Osteoblast (primary cell): ENCODE measurements at regions not wholly inside any gene's neighbourhood (a gene's known extent, or its start where the extent isn't known, plus 50 kb on each side); places are given as distances from the start of the nearest gene placed in this dataset.

ENCODE experiments used
- DNase-seq: peaks from one replicate; pipeline ENCODE4 v3.0.0; 2011; ENCODE audit warnings: low spot score, mixed read lengths; ENCODE audit not compliant: insufficient read length; ENCODE audit errors: missing footprints
- H2AFZ ChIP-seq: 2 replicates; pipeline ENCODE4 v1.6.0; 2011; ENCODE audit warnings: mild to moderate bottlenecking, low read length
- H3K27ac ChIP-seq: 2 replicates; pipeline ENCODE4 v1.5.1; 2011; ENCODE audit warnings: mild to moderate bottlenecking, low read depth, low read length, moderate library complexity
- H3K27me3 ChIP-seq: 2 replicates; pipeline ENCODE4 v1.6.0; 2012; ENCODE audit warnings: mild to moderate bottlenecking, control low read depth, inconsistent platforms, low read length, moderate library complexity; ENCODE audit not compliant: insufficient read depth
- H3K36me3 ChIP-seq: 2 replicates; pipeline ENCODE4 v1.5.1; 2011; ENCODE audit warnings: mild to moderate bottlenecking, low read length, control low read depth, moderate library complexity; ENCODE audit not compliant: insufficient read depth
- H3K4me1 ChIP-seq: 2 replicates; pipeline ENCODE4 v1.5.1; 2011; ENCODE audit warnings: mild to moderate bottlenecking, low read length, control low read depth, moderate library complexity; ENCODE audit not compliant: insufficient read depth
- H3K4me2 ChIP-seq: 2 replicates; pipeline ENCODE4 v1.6.0; 2011; ENCODE audit warnings: mild to moderate bottlenecking, low read length; ENCODE audit not compliant: insufficient read depth
- H3K4me3 ChIP-seq: fragments of 200-600 bp; sonication (generic); 3 replicates; pipeline ENCODE4 v1.5.1; 2012; ENCODE audit warnings: mild to moderate bottlenecking, low read length, inconsistent platforms; ENCODE audit not compliant: insufficient read depth
- H3K79me2 ChIP-seq: 2 replicates; pipeline ENCODE4 v1.6.0; 2012; ENCODE audit warnings: mild to moderate bottlenecking, low read length, control low read depth, inconsistent platforms; ENCODE audit not compliant: insufficient read depth
- H3K9me3 ChIP-seq: 2 replicates; pipeline ENCODE4 v1.5.1; 2011; ENCODE audit warnings: low read depth, low read length, control low read depth
- H4K20me1 ChIP-seq: 2 replicates; pipeline ENCODE4 v1.6.0; 2012; ENCODE audit warnings: mild to moderate bottlenecking, low read length, control low read depth; ENCODE audit not compliant: insufficient read depth
- TF ChIP-seq, protein P1 (sequence below): IDR thresholded peaks from 2 replicates; pipeline ENCODE4 v1.5.1; 2011; ENCODE audit warnings: mild to moderate bottlenecking, low read depth, low read length, moderate library complexity; ENCODE audit errors: extremely low read depth

DNA sequence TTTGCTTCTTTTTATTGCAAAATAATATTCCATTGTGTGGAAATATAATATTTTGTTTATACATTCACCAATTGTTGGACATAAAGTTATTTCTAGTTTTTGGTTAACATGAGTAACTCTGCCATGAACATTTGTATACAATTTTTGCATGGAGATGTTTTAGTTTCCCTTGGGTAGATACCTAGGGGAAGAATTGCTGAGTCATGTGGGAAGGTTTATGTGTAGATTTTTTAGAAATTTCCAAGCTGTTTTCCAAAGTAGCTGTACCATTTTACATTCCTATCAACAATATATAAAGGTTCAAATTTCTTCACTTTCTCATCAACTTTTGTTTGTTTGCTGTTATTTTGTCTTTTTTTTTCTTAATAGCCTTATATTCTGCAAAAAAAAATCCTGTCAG lies 664.7 kb upstream of the FBXO33 start:
- Histone ChIP-seq H2AFZ (no peak overlapping the region), H3K27me3 (no peaks in the 10 kb centered on the region), H3K27ac (no peak overlapping the region), H3K79me2 (no peaks in the 10 kb centered on the region), H3K4me2 (no peak overlapping the region), H3K36me3 (no peaks in the 10 kb centered on the region), H3K9me3 (no peaks in the 10 kb centered on the region), H3K4me3 (no peak overlapping the region), H3K4me1 (no peaks in the 10 kb centered on the region), H4K20me1 (no peaks in the 10 kb centered on the region)
- no peak for DNase-seq
- TF ChIP-seq, protein P1, sequence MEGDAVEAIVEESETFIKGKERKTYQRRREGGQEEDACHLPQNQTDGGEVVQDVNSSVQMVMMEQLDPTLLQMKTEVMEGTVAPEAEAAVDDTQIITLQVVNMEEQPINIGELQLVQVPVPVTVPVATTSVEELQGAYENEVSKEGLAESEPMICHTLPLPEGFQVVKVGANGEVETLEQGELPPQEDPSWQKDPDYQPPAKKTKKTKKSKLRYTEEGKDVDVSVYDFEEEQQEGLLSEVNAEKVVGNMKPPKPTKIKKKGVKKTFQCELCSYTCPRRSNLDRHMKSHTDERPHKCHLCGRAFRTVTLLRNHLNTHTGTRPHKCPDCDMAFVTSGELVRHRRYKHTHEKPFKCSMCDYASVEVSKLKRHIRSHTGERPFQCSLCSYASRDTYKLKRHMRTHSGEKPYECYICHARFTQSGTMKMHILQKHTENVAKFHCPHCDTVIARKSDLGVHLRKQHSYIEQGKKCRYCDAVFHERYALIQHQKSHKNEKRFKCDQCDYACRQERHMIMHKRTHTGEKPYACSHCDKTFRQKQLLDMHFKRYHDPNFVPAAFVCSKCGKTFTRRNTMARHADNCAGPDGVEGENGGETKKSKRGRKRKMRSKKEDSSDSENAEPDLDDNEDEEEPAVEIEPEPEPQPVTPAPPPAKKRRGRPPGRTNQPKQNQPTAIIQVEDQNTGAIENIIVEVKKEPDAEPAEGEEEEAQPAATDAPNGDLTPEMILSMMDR: no peak

DNA sequence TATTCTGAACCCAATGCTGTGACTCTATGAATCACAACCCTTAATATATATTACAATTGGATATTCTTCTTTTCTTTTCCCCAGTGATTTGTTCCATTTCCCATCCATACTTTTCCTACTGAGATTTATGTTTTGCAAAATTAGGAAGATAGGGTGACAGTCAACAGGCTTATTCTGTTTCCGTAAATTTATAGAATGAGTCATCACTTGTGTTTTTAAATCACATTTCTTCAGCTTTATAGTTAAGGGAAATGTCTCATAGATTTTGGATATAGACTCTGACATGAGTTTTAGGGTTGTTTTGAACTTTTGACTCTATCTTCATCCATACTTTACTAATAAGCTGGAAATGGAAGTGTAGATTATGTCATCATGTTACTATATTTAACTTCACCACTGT lies 661.6 kb upstream of the FBXO33 start:
- TF ChIP-seq, protein P1: no peak
- no peaks in the 10 kb centered on the region for H3K27me3 ChIP-seq
- H2AFZ ChIP-seq: no peak overlapping the region
- no peaks in the 10 kb centered on the region for H4K20me1 ChIP-seq
- no peak overlapping the region for H3K4me3 ChIP-seq
- DNase-seq: no peak
- no peaks in the 10 kb centered on the region for H3K36me3 ChIP-seq
- H3K9me3 ChIP-seq: no peaks in the 10 kb centered on the region
- no peak overlapping the region for H3K27ac ChIP-seq
- no peaks in the 10 kb centered on the region for H3K4me1 ChIP-seq
- H3K4me2 ChIP-seq: no peak overlapping the region
- no peaks in the 10 kb centered on the region for H3K79me2 ChIP-seq

DNA sequence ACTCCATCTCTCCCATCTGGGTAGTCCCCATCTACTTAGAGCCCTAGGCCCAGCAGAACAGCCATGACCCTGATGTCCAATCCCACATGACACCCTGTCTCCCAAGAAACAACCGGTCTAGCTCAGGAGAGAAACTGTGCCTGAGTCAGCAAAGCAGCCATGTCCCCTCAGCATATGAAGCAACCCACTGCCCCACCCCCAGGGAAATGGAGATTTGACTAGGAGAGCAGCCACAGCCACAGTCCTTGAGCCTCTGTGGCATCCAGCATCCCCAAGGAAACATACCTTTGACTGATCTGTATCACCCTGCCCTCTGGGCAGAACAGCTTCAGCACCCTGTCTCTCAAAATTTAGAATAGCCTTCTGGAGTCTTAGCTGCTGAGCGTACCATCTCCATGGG lies 641.9 kb upstream of the FBXO33 start:
- peaks cover 1% of the 10 kb centered on the region for H3K9me3 ChIP-seq
- no peaks in the 10 kb centered on the region for H3K27me3 ChIP-seq
- no peaks in the 10 kb centered on the region for H4K20me1 ChIP-seq
- H3K79me2 ChIP-seq: no peaks in the 10 kb centered on the region
- H3K36me3 ChIP-seq: no peaks in the 10 kb centered on the region
- H3K4me3 ChIP-seq: no peak overlapping the region
- no peak overlapping the region for H3K27ac ChIP-seq
- no peak overlapping the region for H2AFZ ChIP-seq
- no peak overlapping the region for H3K4me2 ChIP-seq
- no peaks in the 10 kb centered on the region for H3K4me1 ChIP-seq
- no peak for DNase-seq
- TF ChIP-seq, protein P1: no peak

DNA sequence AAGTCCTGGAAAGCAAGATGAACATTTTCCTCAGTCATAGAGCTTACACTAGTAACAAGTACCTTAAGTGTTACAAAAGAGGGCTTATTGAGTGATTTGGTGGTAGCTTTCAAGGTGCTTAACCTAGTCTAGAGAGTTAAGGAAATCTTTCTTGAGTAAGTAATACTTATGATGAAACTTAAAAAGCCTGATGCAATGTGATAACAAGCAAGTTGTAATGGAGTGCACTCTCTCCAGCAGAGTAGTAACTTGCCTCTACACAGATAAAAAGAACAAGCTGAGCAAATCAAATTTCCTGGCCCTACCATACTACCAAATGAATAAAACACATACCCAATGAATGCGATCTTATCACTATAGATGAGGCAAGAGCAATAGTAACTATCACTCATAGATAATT lies 639.9 kb upstream of the FBXO33 start:
- H3K27ac ChIP-seq: no peak overlapping the region
- H3K79me2 ChIP-seq: no peaks in the 10 kb centered on the region
- peaks cover 1% of the 10 kb centered on the region for H3K9me3 ChIP-seq
- H3K4me1 ChIP-seq: no peaks in the 10 kb centered on the region
- H3K27me3 ChIP-seq: no peaks in the 10 kb centered on the region
- no peak for DNase-seq
- no peaks in the 10 kb centered on the region for H4K20me1 ChIP-seq
- TF ChIP-seq, protein P1: no peak
- H3K4me3 ChIP-seq: no peak overlapping the region
- H3K36me3 ChIP-seq: no peaks in the 10 kb centered on the region
- no peak overlapping the region for H3K4me2 ChIP-seq
- H2AFZ ChIP-seq: no peak overlapping the region
